ENCODE measurements at regions not wholly inside any gene's neighbourhood (a gene's known extent, or its start where the extent isn't known, plus 50 kb on each side); places are given as distances from the start of the nearest gene placed in this dataset.
A peak's percentile ranks its signal among the peaks of the same experiment; 100 is the strongest.

DNA sequence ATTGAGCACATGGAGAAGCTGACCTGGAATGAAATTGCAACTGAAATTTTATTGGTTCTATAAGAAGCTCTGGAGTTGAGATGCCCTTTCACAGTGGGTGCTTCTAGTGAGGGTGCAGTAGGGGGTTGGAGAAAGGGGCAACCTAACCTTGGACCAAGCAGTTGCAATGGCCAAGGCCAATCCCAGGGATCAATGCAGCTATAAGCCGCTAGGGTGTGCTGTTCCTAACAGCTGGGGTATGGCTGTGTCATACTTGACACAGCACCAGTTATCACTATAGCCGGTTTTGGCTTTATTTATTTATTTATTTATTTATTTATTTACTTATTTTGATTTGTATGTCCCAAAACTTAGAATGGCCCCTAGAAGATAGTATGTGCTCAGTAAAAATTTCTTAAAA, 505.9 kb downstream of the FLRT2 start:
- intact Hi-C loops (cut with DNase I) = no loop called here
- 52% methylated on average over 2 of the region's 2 CpGs for WGBS, 2 donors
- no peak for TF ChIP-seq POLR2A (IDR thresholded peaks at IDR 0.05)
- TF ChIP-seq, protein P1, sequence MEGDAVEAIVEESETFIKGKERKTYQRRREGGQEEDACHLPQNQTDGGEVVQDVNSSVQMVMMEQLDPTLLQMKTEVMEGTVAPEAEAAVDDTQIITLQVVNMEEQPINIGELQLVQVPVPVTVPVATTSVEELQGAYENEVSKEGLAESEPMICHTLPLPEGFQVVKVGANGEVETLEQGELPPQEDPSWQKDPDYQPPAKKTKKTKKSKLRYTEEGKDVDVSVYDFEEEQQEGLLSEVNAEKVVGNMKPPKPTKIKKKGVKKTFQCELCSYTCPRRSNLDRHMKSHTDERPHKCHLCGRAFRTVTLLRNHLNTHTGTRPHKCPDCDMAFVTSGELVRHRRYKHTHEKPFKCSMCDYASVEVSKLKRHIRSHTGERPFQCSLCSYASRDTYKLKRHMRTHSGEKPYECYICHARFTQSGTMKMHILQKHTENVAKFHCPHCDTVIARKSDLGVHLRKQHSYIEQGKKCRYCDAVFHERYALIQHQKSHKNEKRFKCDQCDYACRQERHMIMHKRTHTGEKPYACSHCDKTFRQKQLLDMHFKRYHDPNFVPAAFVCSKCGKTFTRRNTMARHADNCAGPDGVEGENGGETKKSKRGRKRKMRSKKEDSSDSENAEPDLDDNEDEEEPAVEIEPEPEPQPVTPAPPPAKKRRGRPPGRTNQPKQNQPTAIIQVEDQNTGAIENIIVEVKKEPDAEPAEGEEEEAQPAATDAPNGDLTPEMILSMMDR (IDR thresholded peaks at IDR 0.05) = peak in 1 of 6 experiments; percentile 36
- Histone ChIP-seq H3K4me3 (replicated peaks in 1 of 3) (no peak overlapping the region), H3K27me3 (no peaks in the 10 kb centered on the region), H3K4me1 (no peaks in the 10 kb centered on the region), H3K27ac (no peak overlapping the region), H3K9me3 (no peaks in the 10 kb centered on the region), H3K36me3 (no peaks in the 10 kb centered on the region)
- DNase-seq = peak in 1 of 2 donors; percentile 8

DNA sequence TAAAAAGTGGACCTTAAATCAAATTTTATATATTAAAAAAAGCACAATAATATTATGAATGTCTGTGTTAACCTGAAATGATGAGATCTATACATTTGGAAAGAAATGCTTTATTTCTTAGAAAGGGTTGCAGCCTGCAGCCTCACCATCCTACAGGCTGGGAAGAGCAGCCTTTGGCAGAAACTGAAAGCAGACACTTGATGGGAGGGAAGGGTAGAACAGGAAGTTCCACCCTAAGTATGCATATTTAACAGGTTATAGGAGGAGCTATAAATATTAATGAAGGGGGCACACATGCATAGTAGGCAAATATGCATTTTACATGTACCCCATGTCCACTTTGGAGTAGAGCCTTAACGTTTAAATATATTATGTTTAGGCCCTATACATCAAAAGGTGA, 498.0 kb downstream of the FLRT2 start:
- 79 to 86% methylated on average over 1 of the region's 1 CpG for WGBS, 2 donors
- Histone ChIP-seq H3K4me3 (replicated peaks in 1 of 3) (no peak overlapping the region), H3K27ac (no peak overlapping the region), H3K27me3 (no peaks in the 10 kb centered on the region), H3K4me1 (no peaks in the 10 kb centered on the region), H3K36me3 (no peaks in the 10 kb centered on the region), H3K9me3 (no peaks in the 10 kb centered on the region)
- intact Hi-C loops (cut with DNase I) = no loop called here
- TF ChIP-seq, protein P1 (IDR thresholded peaks at IDR 0.05) = no peak
- no peak for TF ChIP-seq POLR2A (IDR thresholded peaks at IDR 0.05)
- no peak for DNase-seq

DNA sequence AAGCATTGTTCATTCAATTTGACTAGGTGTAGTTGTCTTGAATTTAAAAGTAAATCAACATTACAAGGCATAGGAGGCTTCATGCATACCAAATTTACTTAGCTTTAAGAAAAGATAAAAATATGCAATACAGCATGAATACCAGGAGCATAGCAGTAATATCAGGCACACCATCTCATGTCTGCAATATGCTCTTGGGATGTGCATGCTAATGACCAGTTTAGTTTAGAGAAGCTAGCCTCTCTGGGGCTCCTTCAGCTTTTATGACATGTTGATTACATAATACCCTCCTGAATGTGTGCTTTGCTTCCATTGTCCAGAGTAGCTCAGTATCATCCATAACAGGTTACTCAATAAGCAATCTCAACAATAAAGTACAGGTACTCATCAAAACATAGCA, 497.2 kb downstream of the FLRT2 start:
- no peaks in the 10 kb centered on the region for H3K4me1 ChIP-seq
- H3K27ac ChIP-seq = no peak overlapping the region
- H3K27me3 ChIP-seq = no peaks in the 10 kb centered on the region
- H3K4me3 ChIP-seq (replicated peaks in 1 of 3) = no peak overlapping the region
- DNase-seq = no peak
- intact Hi-C loops (cut with DNase I) = no loop called here
- no peaks in the 10 kb centered on the region for H3K36me3 ChIP-seq
- H3K9me3 ChIP-seq = no peaks in the 10 kb centered on the region
- TF ChIP-seq, protein P1 (IDR thresholded peaks at IDR 0.05) = no peak
- no peak for TF ChIP-seq POLR2A (IDR thresholded peaks at IDR 0.05)

DNA sequence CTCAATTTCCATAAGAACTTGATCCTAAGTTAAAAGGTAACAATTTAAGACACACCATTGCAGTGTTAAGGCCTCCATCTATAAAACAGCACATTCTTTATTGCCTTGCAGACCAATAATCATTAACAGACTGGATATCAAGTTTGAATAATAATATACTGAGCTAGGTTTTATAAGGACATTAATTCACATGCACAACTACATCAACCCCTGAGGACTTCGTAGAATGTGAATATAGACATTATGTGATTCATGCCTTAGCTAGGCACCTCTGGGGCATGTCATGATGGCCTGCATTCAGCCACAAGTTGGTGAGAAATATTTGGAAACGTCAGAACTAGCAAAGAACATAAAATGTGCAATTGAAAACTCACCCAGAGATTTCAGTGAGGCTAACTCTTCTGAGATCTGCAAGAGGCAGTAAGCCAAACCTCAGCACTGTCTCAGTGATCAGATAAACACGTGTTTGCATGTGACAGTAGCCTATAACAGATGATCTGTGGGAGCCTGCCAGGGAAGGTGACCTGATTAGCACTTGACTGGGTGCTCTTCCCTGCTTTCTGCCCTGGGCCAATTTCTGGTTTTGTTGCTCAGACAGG, 492.2 kb downstream of the FLRT2 start:
- WGBS, 2 donors = 60 to 65% methylated on average over 3 of the region's 3 CpGs
- DNase-seq = no peak
- no peaks in the 10 kb centered on the region for H3K36me3 ChIP-seq
- no peaks in the 10 kb centered on the region for H3K9me3 ChIP-seq
- no peaks in the 10 kb centered on the region for H3K27me3 ChIP-seq
- TF ChIP-seq, protein P1 (IDR thresholded peaks at IDR 0.05) = no peak
- TF ChIP-seq POLR2A (IDR thresholded peaks at IDR 0.05) = no peak
- intact Hi-C loops (cut with DNase I) = no loop called here
- no peak overlapping the region for H3K4me3 ChIP-seq (replicated peaks in 1 of 3)
- H3K4me1 ChIP-seq = no peaks in the 10 kb centered on the region
- H3K27ac ChIP-seq = no peak overlapping the region

DNA sequence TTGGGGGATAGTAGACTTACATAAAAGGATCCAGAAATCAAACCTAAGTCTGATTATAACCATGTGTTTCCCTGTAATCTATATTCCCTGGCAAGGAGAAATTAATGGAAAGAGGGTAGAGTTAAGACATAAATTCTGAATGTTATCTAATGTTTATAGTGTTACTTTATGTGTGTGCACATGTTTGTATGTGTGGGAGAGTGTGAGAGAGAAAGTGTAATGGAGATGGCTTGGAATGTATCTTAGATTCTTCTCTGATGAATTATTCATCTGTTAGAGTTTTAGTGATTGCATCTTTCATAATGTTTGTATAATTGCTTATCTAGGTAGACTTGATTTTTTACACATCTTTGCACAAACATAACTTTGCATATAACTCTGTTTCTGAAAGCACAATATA, 490.9 kb downstream of the FLRT2 start:
- Histone ChIP-seq H3K9me3 (no peaks in the 10 kb centered on the region), H3K27me3 (no peaks in the 10 kb centered on the region), H3K36me3 (no peaks in the 10 kb centered on the region), H3K27ac (no peak overlapping the region), H3K4me3 (replicated peaks in 1 of 3) (no peak overlapping the region), H3K4me1 (no peaks in the 10 kb centered on the region)
- intact Hi-C loops (cut with DNase I) = no loop called here
- DNase-seq = no peak
- TF ChIP-seq, protein P1 (IDR thresholded peaks at IDR 0.05) = no peak
- TF ChIP-seq POLR2A (IDR thresholded peaks at IDR 0.05) = no peak

All from thyroid gland (tissue), 4 donors.